HepG2 (cell line): ENCODE measurements at regions not wholly inside any gene's neighbourhood (a gene's known extent, or its start where the extent isn't known, plus 50 kb on each side); places are given as distances from the start of the nearest gene placed in this dataset.

Experiments used
- ATAC-seq: fragments of 200-7000 bp; cut with Tn5 transposase; 3 replicates; pipeline ENCODE4 v1.9.1; 2020; ENCODE audit warnings: mild to moderate bottlenecking, moderate library complexity
- BruUV-seq: library from RNA; stranded (reverse); fragments of 400-500 nt; replicated peaks from 2 replicates; lab custom pipeline; 2021; lab: Mats Ljungman, UMichigan
- CTCF ChIA-PET: fragments of 300-600 bp; formaldehyde crosslinking; extraction: SDS; loops from one replicate; lab custom pipeline; 2021; ENCODE audit warnings: low total read pairs, inconsistent platforms, low intra/inter-chr PET ratio; lab: Yijun Ruan, JAX
- POLR2A ChIA-PET: fragments of 350-600 bp; sonication (Branson Sonifier 250); formaldehyde crosslinking; loops from one replicate; lab custom pipeline; 2020; ENCODE audit warnings: antibody characterized with exemption, inconsistent platforms; lab: Yijun Ruan, JAX
- DNase-seq: peaks from one replicate; pipeline ENCODE4 v3.0.0-alpha.2; 2015; ENCODE audit warnings: low spot score
- FAIRE-seq: peaks from 3 replicates; lab custom pipeline; 2011; peaks lifted over from hg19 to GRCh38; lab: Jason Lieb, UNC
- H2AFZ ChIP-seq: one replicate; pipeline ENCODE4 v1.6.1; 2011; ENCODE audit warnings: low read length, inconsistent platforms
- H3K27ac ChIP-seq: fragments of 300-600 bp; 3 replicates; pipeline ENCODE4 v1.8.0; 2011; ENCODE audit warnings: mixed run types, mild to moderate bottlenecking, mixed read lengths, low read length, inconsistent platforms; ENCODE audit not compliant: insufficient read depth; ENCODE audit errors: extremely low read length
- H3K27me3 ChIP-seq, 2 experiments: fragments of 200-600 bp in 1 of 2; 2 replicates in 1 of 2; 3 replicates in 1 of 2; pipeline versions ENCODE4 v1.6.0 to v1.8.0; 2011; ENCODE audit warnings: low read length in 2 of 2, mild to moderate bottlenecking in 2 of 2, moderate library complexity in 2 of 2, inconsistent platforms in 1 of 2; ENCODE audit not compliant: insufficient read depth in 2 of 2, control insufficient read depth in 1 of 2
- H3K36me3 ChIP-seq, 2 experiments: fragments of 200-600 bp in 1 of 2; replicated peaks in 1 of 2; 2 replicates in 1 of 2; 3 replicates in 1 of 2; pipeline versions ENCODE4 v1.5.1 to v1.8.0; 2011; ENCODE audit warnings: low read length in 2 of 2, inconsistent platforms in 1 of 2; ENCODE audit not compliant: insufficient read depth in 2 of 2, control insufficient read depth in 1 of 2
- H3K4me1 ChIP-seq: 2 replicates; pipeline ENCODE4 v1.5.1; 2012; ENCODE audit warnings: low read length, inconsistent platforms; ENCODE audit not compliant: insufficient read depth
- H3K4me2 ChIP-seq: 2 replicates; pipeline ENCODE4 v1.6.0; 2011; ENCODE audit warnings: low read depth, low read length, inconsistent platforms
- H3K4me3 ChIP-seq, 3 experiments: fragments of 200-600 bp in 1 of 3; sonication (generic), shearing (Covaris generic) in 1 of 3; replicated peaks in 1 of 3; 2 replicates each; pipeline ENCODE4 v1.5.1; 2011 to 2016; ENCODE audit warnings: low read length in 3 of 3, inconsistent platforms in 2 of 3, low read depth in 2 of 3, mild to moderate bottlenecking in 2 of 3, control low read depth in 1 of 3, mixed read lengths in 1 of 3; ENCODE audit not compliant: insufficient read depth in 1 of 3
- H3K79me2 ChIP-seq: one replicate; pipeline ENCODE4 v1.6.1; 2011; ENCODE audit warnings: low read length, inconsistent platforms; ENCODE audit not compliant: insufficient read depth
- H3K9ac ChIP-seq: 2 replicates; pipeline ENCODE4 v1.6.0; 2011; ENCODE audit warnings: mild to moderate bottlenecking, low read depth, low read length, inconsistent platforms; ENCODE audit not compliant: insufficient read depth
- H3K9me3 ChIP-seq: 2 replicates; pipeline ENCODE4 v1.5.1; 2012; ENCODE audit warnings: mild to moderate bottlenecking, low read length
- H4K20me1 ChIP-seq: 2 replicates; pipeline ENCODE4 v1.6.0; 2011; ENCODE audit warnings: inconsistent platforms, mild to moderate bottlenecking, low read length, moderate library complexity; ENCODE audit not compliant: insufficient read depth
- CC2D1A ChIP-seq: sonication (generic); formaldehyde crosslinking; IDR thresholded peaks from 2 replicates; pipeline ENCODE4 v1.8.1; 2023; ENCODE audit warnings: mild to moderate bottlenecking, missing genetic modification reagents
- HHEX ChIP-seq: IDR thresholded peaks from 2 replicates; pipeline ENCODE4 v1.6.1; 2016; ENCODE audit warnings: control low read depth
- HNF4A ChIP-seq: sonication (generic); formaldehyde crosslinking; IDR thresholded peaks from 2 replicates; pipeline ENCODE4 v1.4.0; 2020; ENCODE audit warnings: missing genetic modification reagents
- HNRNPH1 ChIP-seq: fragments of 200-400 bp; formaldehyde crosslinking; optimal IDR thresholded peaks from 2 replicates; pipeline ENCODE3; 2017; ENCODE audit warnings: mild to moderate bottlenecking, low read depth, low read length
- IRX3 ChIP-seq: sonication (generic); formaldehyde crosslinking; IDR thresholded peaks from 2 replicates; pipeline ENCODE4 v1.8.1; 2023; ENCODE audit warnings: mild to moderate bottlenecking, low read depth, missing genetic modification reagents, borderline replicate concordance
- NR2F1 ChIP-seq, 2 experiments: fragments of 450-650 bp in 1 of 2; formaldehyde crosslinking in 1 of 2; IDR thresholded peaks; 2 replicates each; pipeline versions ENCODE4 v1.5.0 to v1.6.1; 2016 to 2020; ENCODE audit warnings: mild to moderate bottlenecking in 1 of 2, missing compliant biosample characterization in 1 of 2, missing genetic modification reagents in 1 of 2, moderate library complexity in 1 of 2
- RCOR2 ChIP-seq: IDR thresholded peaks from 2 replicates; pipeline ENCODE4 v1.6.1; 2016; ENCODE audit warnings: missing biosample characterization, missing genetic modification reagents
- ZBTB21 ChIP-seq: sonication (generic); formaldehyde crosslinking; IDR thresholded peaks from 2 replicates; pipeline ENCODE4 v1.4.0; 2020; ENCODE audit warnings: missing genetic modification reagents
- ZNF263 ChIP-seq: sonication (generic); formaldehyde crosslinking; IDR thresholded peaks from 2 replicates; pipeline ENCODE4 v1.4.0; 2020; ENCODE audit warnings: missing genetic modification reagents
- ZNF776 ChIP-seq: sonication (generic); formaldehyde crosslinking; IDR thresholded peaks from 2 replicates; pipeline ENCODE4 v1.4.0; 2020; ENCODE audit warnings: mild to moderate bottlenecking, missing genetic modification reagents
- WGBS: methylation state at CpG from one replicate; pipeline ENCODE4 v1.1.6; 2017; ENCODE audit warnings: low lambda C conversion rate; 5-methylcytosine and 5-hydroxymethylcytosine counted together
- in situ Hi-C: cut with HindIII; loops from 2 replicates; pipeline ENCODE4 v1.10.0; 2017; ENCODE audit warnings: low pct_unique_long_range_greater_than_20kb; ENCODE audit not compliant: extremely low pct_ligation_motif_present
- intact Hi-C: fragments of 100-400 bp; cut with micrococcal nuclease; formaldehyde crosslinking; loops from one replicate; pipeline ENCODE4 v1.10.0; 2022; ENCODE audit not compliant: unreplicated experiment
- TF ChIP-seq, protein P1 (sequence below): sonication (generic); formaldehyde crosslinking; IDR thresholded peaks from 2 replicates; pipeline ENCODE4 v1.8.0; 2022; ENCODE audit warnings: mild to moderate bottlenecking, missing genetic modification reagents, borderline replicate concordance
- TF ChIP-seq, protein P2 (sequence below): sonication (generic); formaldehyde crosslinking; IDR thresholded peaks from 2 replicates; pipeline ENCODE4; 2020; ENCODE audit warnings: missing genetic modification reagents, mild to moderate bottlenecking, borderline replicate concordance
- TF ChIP-seq, protein P3 (sequence below): sonication (generic); formaldehyde crosslinking; IDR thresholded peaks from 2 replicates; pipeline ENCODE4 v1.8.0; 2022; ENCODE audit warnings: mild to moderate bottlenecking, missing genetic modification reagents, moderate library complexity
- TF ChIP-seq, protein P4 (sequence below): sonication (generic); formaldehyde crosslinking; IDR thresholded peaks from 2 replicates; pipeline ENCODE4 v1.8.0; 2022; ENCODE audit warnings: mild to moderate bottlenecking, missing genetic modification reagents
- TF ChIP-seq, protein P5 (sequence below): sonication (generic); formaldehyde crosslinking; IDR thresholded peaks from 2 replicates; pipeline ENCODE4 v1.8.0; 2022; ENCODE audit warnings: missing genetic modification reagents, mild to moderate bottlenecking, inconsistent platforms, borderline replicate concordance
- TF ChIP-seq, protein P6 (sequence below): sonication (generic); formaldehyde crosslinking; IDR thresholded peaks from 2 replicates; pipeline ENCODE4 v1.4.0; 2020; ENCODE audit warnings: missing genetic modification reagents

DNA sequence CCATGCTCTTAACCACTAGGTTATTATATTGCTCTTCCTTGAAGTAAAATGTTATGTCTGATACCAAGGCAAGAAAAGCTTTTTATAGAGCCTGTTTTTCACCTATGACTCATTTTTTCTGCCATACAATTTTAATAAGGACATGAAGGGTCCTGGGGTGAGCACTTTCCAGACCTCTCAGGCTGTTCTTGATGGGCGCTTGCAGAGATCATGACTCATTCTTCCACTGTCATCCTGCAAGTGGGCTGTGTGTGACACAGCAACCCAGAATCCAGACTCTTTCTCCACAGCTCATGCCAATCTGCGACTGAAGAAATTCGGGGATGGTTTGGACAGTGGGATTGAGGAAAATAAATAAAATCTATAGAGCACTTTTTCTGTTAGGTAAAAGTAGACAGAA lies 506.7 kb upstream of the NBEA start:
- BruUV-seq = no TSS peak
- DNase-seq (no peak), ATAC-seq (no peak), FAIRE-seq (no peak)
- Histone ChIP-seq H3K4me1 (no peaks in the 10 kb centered on the region), H4K20me1 (no peaks in the 10 kb centered on the region), H2AFZ (no peak overlapping the region), H3K27me3 (no peaks in the 10 kb centered on the region), H3K9ac (no peak overlapping the region), H3K27ac (no peak overlapping the region), H3K36me3 (no peaks in the 10 kb centered on the region), H3K9me3 (no peaks in the 10 kb centered on the region), H3K4me3 (no peak overlapping the region), H3K4me2 (no peak overlapping the region), H3K79me2 (no peaks in the 10 kb centered on the region)
- intact Hi-C loops (no loop called here), in situ Hi-C loops (no loop called here)
- POLR2A ChIA-PET = no interaction called here
- WGBS = 4% methylated on average over 3 of the region's 3 CpGs
- CTCF ChIA-PET = no interaction called here
- TF ChIP-seq HNRNPH1 (no peak), ZNF263 (CRISPR knock-in tag) (no peak), HNF4A (no peak), CC2D1A (CRISPR knock-in tag) (no peak), IRX3 (CRISPR knock-in tag) (no peak), HHEX (CRISPR knock-in tag) (no peak), NR2F1 (CRISPR knock-in tag; IDR thresholded peaks at IDR 0.05) (no peak), RCOR2 (no peak), ZBTB21 (CRISPR knock-in tag) (no peak), ZNF776 (no peak)
- TF ChIP-seq, protein P1, sequence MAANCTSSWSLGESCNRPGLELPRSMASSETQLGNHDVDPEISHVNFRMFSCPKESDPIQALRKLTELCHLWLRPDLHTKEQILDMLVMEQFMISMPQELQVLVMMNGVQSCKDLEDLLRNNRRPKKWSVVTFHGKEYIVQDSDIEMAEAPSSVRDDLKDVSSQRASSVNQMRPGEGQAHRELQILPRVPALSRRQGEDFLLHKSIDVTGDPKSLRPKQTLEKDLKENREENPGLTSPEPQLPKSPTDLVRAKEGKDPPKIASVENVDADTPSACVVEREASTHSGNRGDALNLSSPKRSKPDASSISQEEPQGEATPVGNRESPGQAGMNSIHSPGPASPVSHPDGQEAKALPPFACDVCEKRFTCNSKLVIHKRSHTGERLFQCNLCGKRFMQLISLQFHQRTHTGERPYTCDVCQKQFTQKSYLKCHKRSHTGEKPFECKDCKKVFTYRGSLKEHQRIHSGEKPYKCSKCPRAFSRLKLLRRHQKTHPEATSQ (CRISPR knock-in tag) = no peak
- TF ChIP-seq, protein P2, sequence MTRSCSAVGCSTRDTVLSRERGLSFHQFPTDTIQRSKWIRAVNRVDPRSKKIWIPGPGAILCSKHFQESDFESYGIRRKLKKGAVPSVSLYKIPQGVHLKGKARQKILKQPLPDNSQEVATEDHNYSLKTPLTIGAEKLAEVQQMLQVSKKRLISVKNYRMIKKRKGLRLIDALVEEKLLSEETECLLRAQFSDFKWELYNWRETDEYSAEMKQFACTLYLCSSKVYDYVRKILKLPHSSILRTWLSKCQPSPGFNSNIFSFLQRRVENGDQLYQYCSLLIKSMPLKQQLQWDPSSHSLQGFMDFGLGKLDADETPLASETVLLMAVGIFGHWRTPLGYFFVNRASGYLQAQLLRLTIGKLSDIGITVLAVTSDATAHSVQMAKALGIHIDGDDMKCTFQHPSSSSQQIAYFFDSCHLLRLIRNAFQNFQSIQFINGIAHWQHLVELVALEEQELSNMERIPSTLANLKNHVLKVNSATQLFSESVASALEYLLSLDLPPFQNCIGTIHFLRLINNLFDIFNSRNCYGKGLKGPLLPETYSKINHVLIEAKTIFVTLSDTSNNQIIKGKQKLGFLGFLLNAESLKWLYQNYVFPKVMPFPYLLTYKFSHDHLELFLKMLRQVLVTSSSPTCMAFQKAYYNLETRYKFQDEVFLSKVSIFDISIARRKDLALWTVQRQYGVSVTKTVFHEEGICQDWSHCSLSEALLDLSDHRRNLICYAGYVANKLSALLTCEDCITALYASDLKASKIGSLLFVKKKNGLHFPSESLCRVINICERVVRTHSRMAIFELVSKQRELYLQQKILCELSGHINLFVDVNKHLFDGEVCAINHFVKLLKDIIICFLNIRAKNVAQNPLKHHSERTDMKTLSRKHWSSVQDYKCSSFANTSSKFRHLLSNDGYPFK (CRISPR knock-in tag) = no peak
- TF ChIP-seq, protein P3, sequence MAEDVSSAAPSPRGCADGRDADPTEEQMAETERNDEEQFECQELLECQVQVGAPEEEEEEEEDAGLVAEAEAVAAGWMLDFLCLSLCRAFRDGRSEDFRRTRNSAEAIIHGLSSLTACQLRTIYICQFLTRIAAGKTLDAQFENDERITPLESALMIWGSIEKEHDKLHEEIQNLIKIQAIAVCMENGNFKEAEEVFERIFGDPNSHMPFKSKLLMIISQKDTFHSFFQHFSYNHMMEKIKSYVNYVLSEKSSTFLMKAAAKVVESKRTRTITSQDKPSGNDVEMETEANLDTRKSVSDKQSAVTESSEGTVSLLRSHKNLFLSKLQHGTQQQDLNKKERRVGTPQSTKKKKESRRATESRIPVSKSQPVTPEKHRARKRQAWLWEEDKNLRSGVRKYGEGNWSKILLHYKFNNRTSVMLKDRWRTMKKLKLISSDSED (CRISPR knock-in tag) = no peak
- TF ChIP-seq, protein P4, sequence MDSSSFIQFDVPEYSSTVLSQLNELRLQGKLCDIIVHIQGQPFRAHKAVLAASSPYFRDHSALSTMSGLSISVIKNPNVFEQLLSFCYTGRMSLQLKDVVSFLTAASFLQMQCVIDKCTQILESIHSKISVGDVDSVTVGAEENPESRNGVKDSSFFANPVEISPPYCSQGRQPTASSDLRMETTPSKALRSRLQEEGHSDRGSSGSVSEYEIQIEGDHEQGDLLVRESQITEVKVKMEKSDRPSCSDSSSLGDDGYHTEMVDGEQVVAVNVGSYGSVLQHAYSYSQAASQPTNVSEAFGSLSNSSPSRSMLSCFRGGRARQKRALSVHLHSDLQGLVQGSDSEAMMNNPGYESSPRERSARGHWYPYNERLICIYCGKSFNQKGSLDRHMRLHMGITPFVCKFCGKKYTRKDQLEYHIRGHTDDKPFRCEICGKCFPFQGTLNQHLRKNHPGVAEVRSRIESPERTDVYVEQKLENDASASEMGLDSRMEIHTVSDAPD (CRISPR knock-in tag) = no peak
- TF ChIP-seq, protein P5, sequence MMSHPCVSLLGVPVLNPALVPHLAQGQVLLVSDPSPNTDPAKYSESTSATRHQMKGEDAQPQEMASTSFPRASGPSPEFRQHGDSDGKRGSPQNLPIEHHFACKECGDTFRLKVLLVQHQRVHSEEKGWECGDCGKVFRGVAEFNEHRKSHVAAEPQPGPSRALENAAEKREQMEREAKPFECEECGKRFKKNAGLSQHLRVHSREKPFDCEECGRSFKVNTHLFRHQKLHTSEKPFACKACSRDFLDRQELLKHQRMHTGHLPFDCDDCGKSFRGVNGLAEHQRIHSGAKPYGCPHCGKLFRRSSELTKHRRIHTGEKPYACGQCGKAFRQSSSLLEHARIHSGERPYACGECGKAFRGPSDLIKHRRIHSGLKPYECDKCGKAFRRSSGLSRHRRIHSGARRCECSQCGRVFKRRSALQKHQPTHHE = no peak
- TF ChIP-seq, protein P6, sequence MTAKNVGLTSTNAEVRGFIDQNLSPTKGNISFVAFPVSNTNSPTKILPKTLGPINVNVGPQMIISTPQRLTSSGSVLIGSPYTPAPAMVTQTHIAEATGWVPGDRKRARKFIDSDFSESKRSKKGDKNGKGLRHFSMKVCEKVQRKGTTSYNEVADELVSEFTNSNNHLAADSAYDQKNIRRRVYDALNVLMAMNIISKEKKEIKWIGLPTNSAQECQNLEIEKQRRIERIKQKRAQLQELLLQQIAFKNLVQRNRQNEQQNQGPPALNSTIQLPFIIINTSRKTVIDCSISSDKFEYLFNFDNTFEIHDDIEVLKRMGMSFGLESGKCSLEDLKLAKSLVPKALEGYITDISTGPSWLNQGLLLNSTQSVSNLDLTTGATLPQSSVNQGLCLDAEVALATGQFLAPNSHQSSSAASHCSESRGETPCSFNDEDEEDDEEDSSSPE (CRISPR knock-in tag) = no peak
